PC-9 (cell line): ENCODE measurements at regions not wholly inside any gene's neighbourhood (a gene's known extent, or its start where the extent isn't known, plus 50 kb on each side); places are given as distances from the start of the nearest gene placed in this dataset.

Experiments
- CTCF ChIP-seq: fragments of 200-600 bp; sonication (generic); conservative IDR thresholded peaks from 2 replicates; pipeline ENCODE4 v1.6.1; 2017; ENCODE audit warnings: mixed run types, antibody characterized with exemption, mild to moderate bottlenecking, moderate library complexity
- EZH2 ChIP-seq: fragments of 200-600 bp; sonication (generic); IDR thresholded peaks from 2 replicates; pipeline ENCODE4 v1.8.0; 2017; ENCODE audit warnings: antibody characterized with exemption, low read depth

GRCh38 chr6:145138469-145139139, 596.7 kb downstream of the EPM2A start:
- TF ChIP-seq CTCF (no peak), EZH2 (no peak)
